HG03520 (cell line): ENCODE measurements at regions not wholly inside any gene's neighbourhood (a gene's known extent, or its start where the extent isn't known, plus 50 kb on each side); places are given as distances from the start of the nearest gene placed in this dataset.

Experiments
- ATAC-seq: cut with Tn5 transposase; IDR thresholded peaks from one replicate; pipeline ENCODE4 v1.9.1; 2021; ENCODE audit warnings: mild to moderate bottlenecking, moderate library complexity; ENCODE audit not compliant: unreplicated experiment

DNA sequence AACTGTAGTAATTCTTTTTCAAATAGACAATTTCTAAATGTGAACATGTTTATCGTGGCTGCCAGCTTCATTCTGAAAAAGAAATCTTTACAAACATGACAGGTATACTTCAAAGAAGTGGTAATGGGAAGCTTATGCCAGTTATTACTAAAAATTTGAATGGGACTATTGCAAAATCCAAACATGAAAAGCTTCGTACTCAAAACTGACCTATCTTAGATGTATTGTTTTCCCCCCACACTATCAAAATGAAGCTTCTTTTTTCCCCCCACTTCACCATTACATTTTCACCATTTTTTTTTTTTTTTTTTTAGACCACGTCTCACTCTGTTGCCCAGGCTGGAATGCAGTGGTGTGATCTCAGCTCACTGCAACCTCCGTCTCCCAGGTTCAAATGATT is 50.4 kb upstream of the SERTAD2 start:
- no peak for ATAC-seq

GRCh38 chr2:64704996-64705395 is 51.3 kb upstream of the SERTAD2 start:
- no peak for ATAC-seq

GRCh38 chr2:64707276-64707675 is 53.6 kb upstream of the SERTAD2 start:
- ATAC-seq = no peak

DNA sequence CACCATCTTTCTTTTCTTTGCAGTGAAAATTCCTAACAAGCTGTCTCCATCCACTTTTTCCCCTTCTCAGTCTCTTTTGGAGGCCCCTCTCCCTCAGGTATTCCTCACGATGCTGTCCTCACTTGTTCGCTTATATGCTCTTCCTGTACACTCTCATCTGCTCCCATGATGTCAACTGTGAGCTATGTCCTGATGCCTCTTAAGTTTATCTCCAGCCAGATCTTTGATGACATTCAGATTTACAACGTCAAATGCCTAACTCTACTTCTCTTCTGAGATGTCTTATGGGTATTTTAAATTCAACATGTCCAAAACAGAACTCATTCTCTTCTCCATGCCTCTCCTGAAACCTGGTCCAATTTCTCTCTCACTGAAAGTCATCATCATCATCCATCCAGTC is 55.1 kb upstream of the SERTAD2 start:
- ATAC-seq = no peak

DNA sequence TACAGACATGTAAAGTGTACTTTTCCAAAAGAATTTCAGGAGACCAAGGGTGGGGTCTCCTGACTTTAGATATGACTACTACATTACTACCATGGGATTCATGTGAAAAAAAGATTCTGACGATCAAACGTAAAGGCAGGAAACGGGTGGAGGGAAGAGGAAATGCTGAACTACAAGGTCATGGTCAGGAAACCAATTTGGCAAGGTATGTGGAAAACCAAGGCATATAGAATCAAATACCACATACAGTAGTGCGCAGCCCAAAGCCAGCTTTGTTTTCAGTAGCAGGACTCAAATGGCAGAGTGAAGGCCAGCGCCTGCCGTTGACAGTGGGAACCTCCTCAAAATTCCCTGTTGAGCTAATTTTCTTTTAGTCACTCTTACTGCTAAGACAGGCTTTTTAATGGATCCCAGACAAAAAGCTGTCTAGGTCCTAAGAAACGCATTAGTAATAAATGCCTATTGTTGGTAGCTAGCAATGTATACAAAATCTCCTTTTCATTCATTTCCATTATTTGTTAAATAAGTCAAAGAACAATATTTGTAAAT is 57.6 kb upstream of the SERTAD2 start:
- no peak for ATAC-seq

DNA sequence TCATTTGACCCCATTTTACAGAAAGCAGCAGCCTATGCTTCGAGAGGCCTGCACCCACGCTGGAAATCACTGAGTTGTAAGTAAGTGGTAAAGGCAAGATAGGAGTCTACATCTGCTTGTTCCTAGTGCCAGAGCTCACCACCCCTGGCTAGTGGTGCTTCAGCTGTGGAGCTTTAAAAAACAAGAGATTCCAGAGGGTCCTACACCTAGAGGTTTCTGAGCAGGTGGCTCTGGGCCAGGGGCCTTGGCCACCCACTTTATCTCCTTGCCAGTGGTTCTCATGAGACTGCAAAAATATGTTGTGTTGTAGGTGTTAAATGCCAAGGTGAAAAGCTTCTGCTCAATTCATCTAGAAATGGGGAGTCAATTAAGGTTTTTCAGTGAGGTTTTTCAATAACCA is 60.0 kb upstream of the SERTAD2 start:
- no peak for ATAC-seq

DNA sequence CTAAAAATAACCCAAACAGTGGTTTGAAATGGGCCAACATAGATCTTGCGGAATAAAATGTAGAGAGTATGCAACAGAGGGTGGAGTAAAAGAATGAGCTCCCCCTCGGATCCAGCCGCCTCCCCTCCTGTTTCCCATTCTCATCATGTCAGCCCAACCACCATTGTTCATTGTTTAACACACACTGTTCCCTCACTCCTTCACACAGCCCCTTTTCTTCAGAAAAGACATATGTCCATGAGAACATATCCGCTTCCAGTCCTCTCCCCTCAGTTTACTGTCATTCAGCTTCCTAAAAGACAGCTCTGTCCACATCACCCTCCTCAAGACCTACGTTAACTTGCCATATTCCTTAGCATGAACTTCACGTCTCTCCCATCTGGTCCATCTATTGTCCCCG is 62.9 kb upstream of the SERTAD2 start:
- ATAC-seq = no peak

DNA sequence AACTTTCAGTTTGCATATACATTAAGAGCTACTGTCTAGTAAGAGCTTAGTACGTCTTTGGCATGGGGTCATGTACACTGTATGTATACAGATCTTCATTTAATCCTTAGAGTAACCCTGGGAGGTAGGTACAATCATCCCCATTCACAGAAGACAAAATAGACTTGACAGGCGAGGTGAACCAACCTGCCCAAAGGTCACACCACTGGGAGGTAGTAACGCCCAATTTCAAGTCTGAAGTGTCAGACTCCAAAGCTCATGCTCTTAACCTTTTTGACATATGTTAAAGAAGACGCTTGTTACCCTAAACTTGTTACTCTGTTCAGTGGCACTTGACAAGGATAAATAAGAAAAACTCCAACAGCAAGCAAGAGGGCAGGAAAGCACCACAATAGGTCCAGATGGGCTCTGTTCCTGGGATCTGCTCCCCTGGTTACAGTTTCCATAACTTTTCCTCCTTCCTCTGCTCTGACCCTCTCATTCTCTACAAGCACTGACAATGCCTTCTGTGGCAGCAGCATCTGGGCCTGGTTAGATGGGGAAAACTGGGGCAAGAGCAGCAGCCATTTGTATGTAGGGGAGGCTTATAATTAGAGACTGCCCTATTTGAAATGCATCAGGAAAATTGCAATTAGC is 64.7 kb upstream of the SERTAD2 start:
- ATAC-seq = no peak

DNA sequence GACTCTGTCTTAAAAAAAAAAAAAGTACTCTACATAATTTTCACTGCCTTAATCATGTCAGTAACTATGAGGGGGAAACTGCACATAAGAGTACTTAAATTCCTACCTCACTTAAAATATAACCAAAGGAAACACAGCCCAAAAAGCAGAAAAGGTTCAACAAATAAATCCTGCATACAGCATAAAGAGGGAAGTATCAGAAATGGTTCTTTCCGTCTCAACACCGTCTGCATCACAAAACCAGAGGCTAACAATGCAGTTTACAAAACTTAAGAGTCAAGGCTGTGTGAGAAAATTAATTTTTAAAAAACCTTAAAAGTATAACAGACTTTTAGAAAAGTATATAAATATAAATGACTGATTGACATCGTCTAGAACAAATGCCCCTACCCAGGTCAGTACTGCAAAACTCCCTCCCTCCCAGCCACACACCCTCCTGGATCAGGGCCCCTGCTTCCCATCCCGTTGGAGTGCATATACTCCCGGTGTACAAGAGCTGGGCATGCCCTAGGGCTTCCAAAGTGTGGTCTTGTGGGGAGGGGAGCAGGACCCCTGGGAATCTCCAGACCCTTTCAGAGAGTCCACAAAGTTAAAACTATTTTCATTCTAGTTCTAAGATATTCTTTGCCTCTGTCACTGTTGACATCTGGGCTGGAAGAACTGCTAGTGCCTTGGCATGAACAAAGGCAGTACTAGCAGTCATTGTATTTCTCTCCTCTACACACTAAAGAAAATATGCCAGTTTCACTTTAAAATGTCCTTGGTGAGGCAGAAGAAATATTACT is 67.0 kb upstream of the SERTAD2 start:
- ATAC-seq = no peak

GRCh38 chr2:64721320-64721623 is 67.6 kb upstream of the SERTAD2 start:
- no peak for ATAC-seq

DNA sequence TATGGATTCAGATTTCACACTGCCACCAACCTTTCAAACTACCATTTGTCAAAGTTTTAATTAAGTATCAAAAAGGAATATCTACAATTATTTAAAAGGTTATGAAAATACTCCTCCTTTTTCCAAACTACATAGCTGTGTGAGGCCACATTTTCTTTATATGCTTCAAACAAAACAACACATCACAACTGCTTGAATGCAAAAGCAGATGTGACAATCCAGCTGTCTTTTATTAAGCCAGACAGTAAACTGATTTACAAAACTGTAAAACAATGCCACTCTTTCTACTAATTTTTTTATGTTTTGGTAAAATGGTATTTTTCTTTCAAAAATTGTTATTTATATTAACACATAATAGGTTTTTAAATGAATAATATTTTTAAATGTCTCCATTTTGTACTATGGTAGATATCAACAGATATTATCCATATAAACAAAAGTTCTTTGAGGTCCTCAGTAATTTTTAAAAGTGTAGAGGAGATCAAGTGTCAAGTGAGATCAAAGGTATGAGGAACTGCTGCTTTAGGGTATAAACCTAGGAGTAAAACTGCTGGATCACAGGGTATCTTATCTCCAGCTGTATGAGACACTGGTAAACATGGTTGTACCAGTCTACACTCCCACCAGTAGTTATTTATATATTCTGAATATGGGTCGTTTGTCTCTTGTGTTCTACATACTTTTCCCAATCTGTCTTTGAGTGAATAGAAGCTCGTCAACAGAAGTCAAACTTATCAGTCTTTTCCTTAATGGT is 68.8 kb upstream of the SERTAD2 start:
- no peak for ATAC-seq

- peak; percentile 69 for ATAC-seq
Observed at GRCh38 chr2:64727013-64727767, 73.5 kb upstream of the SERTAD2 start.

DNA sequence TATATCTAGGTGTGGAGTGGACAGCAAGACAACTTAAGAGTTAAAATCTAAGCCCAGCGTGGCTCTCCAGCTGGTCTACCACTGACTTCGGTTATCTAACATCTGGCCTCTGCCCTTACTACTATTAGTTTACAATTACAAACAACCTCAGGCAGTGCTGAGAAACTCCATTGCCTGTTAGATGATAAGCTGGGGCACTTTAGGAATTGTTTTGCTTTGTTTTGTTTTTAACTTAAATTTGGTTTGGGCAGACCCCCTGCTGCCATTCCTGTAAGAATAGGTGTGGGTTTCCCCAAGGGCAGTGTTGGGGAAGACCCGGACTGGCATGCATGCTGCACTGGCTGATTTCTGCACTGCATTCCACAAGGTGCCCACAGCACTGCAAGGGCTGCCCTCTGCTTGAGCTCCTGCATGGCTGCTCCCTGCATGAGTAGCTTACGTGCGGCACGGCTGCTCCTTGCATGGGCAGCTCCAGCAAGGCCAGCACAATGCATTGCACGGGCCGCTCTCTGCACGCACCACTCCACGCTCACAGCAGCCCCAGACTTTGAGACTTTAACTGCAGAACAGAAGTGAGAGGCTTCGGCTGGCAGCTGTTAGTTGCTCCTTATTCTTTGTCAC is 74.2 kb upstream of the SERTAD2 start:
- ATAC-seq = no peak

DNA sequence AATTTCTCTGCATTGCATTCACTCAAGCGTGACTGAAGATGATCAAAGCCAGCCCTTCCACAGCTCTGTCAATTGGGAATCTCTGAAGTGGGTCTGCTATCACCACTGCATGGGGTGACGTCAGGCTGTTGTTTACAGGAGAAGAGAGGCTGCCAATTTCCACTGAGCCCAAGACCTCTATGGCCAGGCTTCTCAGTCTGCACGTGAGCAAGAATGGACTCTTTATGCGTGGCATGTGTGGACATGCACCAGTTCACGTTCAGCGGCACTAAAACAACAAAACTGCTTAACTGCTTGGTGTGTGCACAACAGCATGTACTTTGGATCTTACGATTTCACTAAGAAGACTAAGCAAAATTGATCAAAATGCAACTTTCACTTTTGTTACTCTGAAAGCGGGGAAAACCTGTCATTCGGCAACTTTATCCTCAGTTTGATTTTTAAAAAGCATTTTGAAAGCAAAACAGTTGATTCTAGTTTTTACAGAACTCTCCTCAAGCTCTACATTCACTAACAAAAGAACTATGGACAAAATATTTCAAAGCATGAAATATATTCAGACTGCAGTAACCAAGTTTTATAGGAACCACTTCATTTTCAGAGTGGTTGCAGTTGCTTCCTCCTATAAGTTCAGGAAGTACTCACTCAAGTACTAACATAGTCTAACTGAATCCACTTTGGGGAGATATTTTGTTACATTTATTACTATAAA is 77.0 kb upstream of the SERTAD2 start:
- peak; percentile 35 for ATAC-seq

DNA sequence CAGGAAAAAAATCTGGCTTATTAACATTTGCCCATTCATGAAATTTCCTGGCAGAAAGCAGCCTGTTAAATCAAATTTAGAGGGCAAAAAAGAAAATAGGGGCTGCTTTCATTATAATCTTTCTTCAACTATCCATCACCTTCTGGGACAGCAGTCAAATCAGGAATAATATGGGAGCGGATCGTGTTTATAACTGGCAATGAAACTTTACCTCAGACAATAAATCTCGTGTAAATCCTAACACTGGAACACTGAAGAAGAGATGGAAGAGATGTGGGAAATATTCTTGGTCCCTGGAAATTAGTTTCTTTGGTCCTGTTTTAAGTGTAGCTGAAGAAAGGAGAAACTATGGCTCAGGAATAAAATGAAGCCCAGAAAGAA is 77.5 kb upstream of the SERTAD2 start:
- ATAC-seq = no peak

DNA sequence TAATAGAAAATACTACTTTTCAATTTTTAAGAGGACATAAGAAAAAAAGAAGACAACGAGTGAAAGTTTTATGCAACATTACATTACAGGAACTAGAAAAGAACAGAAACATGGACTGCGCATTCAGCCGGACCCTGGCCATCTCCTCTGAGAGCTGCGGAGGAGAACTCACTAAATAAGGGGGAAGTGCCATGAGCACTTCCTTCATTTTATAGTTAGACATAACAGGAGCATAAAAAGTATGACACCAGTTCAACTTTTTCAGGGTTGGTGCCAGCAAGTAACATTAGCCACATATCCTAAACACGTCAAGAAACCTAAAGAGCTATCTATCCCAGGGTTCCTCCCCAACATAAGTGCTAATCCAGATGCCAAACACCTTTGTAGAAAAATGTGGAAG is 78.0 kb upstream of the SERTAD2 start:
- no peak for ATAC-seq

GRCh38 chr2:64732146-64732545 is 78.4 kb upstream of the SERTAD2 start:
- no peak for ATAC-seq

DNA sequence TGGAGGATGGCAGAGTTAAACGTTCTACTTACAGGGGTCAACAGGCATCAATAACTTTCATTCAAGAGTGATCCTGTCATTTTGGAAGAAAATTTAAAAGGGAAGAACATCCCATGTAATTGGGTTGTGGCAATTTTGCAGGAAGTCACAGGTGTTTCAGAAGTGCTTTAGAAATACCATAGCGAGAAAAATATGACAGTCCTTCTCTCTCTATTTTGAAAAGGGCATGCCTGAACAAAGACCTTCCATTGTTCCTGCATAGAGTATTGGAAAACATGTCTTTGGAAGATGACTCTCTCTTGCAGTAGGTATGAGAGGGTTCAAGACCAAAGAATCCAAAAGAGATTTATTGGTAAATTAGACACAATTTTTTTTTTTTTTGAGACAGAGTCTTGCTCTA is 81.8 kb upstream of the SERTAD2 start:
- ATAC-seq = no peak

DNA sequence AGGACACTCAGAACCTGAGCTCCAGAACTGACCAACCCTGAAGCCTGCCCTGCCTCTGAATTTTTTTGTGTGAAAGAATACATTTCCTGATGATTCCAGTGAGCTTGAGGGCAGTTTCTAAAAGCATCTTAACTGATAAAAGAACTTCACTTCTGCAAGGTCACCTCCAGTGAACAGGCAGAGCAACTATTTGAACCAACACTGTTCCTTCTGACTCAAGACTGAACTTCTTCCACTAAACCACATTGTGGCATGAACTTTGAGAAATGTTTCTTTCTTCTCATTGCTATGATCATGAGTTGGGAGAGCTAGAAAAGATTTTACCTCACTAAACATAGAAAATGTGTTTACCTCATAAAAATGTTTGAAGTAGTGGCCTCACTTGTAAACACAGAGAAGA is 83.8 kb upstream of the SERTAD2 start:
- ATAC-seq = peak; percentile 60

GRCh38 chr2:64738026-64738425 is 84.3 kb upstream of the SERTAD2 start:
- peak; percentile 71 for ATAC-seq
